Panc1 (cell line): ENCODE measurements at regions not wholly inside any gene's neighbourhood (a gene's known extent, or its start where the extent isn't known, plus 50 kb on each side); places are given as distances from the start of the nearest gene placed in this dataset.

Source experiments
- ATAC-seq: fragments of 200-7000 bp; cut with Tn5 transposase; 2 replicates; pipeline ENCODE4 v1.9.1; 2020; ENCODE audit warnings: mild to moderate bottlenecking, moderate library complexity
- BruUV-seq: library from RNA; stranded (reverse); fragments of 400-500 nt; replicated peaks from 2 replicates; lab custom pipeline; 2021; lab: Mats Ljungman, UMichigan
- CTCF ChIA-PET: fragments of 300-600 bp; sonication (Branson Sonifier 250); formaldehyde crosslinking; loops from one replicate; lab custom pipeline; 2022; ENCODE audit warnings: antibody characterized with exemption; lab: Charles Lee
- POLR2A ChIA-PET: fragments of 300-600 bp; sonication (Branson Sonifier 250); formaldehyde crosslinking; loops from one replicate; lab custom pipeline; 2022; ENCODE audit warnings: antibody characterized with exemption; lab: Charles Lee
- DNase-seq: peaks from one replicate; pipeline ENCODE4 v3.0.0-alpha.2; 2010; ENCODE audit warnings: low read depth, low spot score
- H3K27ac ChIP-seq: 2 replicates; pipeline ENCODE4 v1.5.1; 2011; ENCODE audit warnings: mild to moderate bottlenecking, low read length, inconsistent platforms
- H3K27me3 ChIP-seq: fragments of 200-500 bp; sonication (Bioruptor generic); 2 replicates; pipeline ENCODE4 v1.6.0; 2014; ENCODE audit warnings: low read length, inconsistent platforms; ENCODE audit not compliant: control insufficient read depth, insufficient read depth
- H3K36me3 ChIP-seq: fragments of 200-500 bp; sonication (Bioruptor generic); 2 replicates; pipeline ENCODE4 v1.5.1; 2014; ENCODE audit warnings: inconsistent platforms, mild to moderate bottlenecking, low read length, moderate library complexity; ENCODE audit not compliant: control insufficient read depth, insufficient read depth
- H3K4me1 ChIP-seq: 2 replicates; pipeline ENCODE4 v1.5.1; 2011; ENCODE audit warnings: inconsistent platforms, mild to moderate bottlenecking, low read length, moderate library complexity; ENCODE audit not compliant: control insufficient read depth, insufficient read depth
- H3K4me3 ChIP-seq, 2 experiments: 2 replicates each; pipeline ENCODE4 v1.5.1; 2011 to 2012; ENCODE audit warnings: low read depth in 2 of 2, low read length in 2 of 2, mild to moderate bottlenecking in 2 of 2, inconsistent platforms in 1 of 2, moderate library complexity in 1 of 2
- H3K9me3 ChIP-seq: fragments of 200-500 bp; sonication (Bioruptor generic); 2 replicates; pipeline ENCODE4 v1.5.1; 2014; ENCODE audit warnings: low read depth, mild to moderate bottlenecking, inconsistent platforms, low read length, moderate library complexity; ENCODE audit not compliant: control insufficient read depth, insufficient read depth
- CTCF ChIP-seq: fragments of 450-650 bp; IDR thresholded peaks from 2 replicates; pipeline ENCODE4 v1.5.1; 2017; ENCODE audit warnings: mild to moderate bottlenecking
- POLR2AphosphoS5 ChIP-seq: IDR thresholded peaks from 2 replicates; pipeline ENCODE4 v1.6.1; 2012; ENCODE audit warnings: mild to moderate bottlenecking, low read depth, low read length, moderate library complexity
- REST ChIP-seq, 2 experiments: IDR thresholded peaks; 2 replicates each; pipeline ENCODE4 v1.6.1; 2011 to 2012; ENCODE audit warnings: low read depth in 2 of 2, control low read depth in 1 of 2, low read length in 1 of 2, mild to moderate bottlenecking in 1 of 2, moderate library complexity in 1 of 2; ENCODE audit not compliant: insufficient read depth in 1 of 2
- SIN3A ChIP-seq: IDR thresholded peaks from 2 replicates; pipeline ENCODE4 v1.6.1; 2012; ENCODE audit warnings: low read depth, mild to moderate bottlenecking, low read length, moderate library complexity, borderline replicate concordance; ENCODE audit not compliant: insufficient read depth
- TCF7L2 ChIP-seq: IDR thresholded peaks from 2 replicates; pipeline ENCODE4 v1.6.1; 2011; ENCODE audit warnings: mild to moderate bottlenecking, low read depth, low read length, inconsistent platforms
- in situ Hi-C: cut with HindIII; loops from 2 replicates; pipeline ENCODE4 v1.10.0; 2016; ENCODE audit warnings: low sequenced_read_pairs, low pct_unique_long_range_greater_than_20kb
- intact Hi-C: fragments of 100-400 bp; cut with micrococcal nuclease; formaldehyde crosslinking; loops from one replicate; pipeline ENCODE4 v1.10.0; 2022; ENCODE audit not compliant: unreplicated experiment

DNA sequence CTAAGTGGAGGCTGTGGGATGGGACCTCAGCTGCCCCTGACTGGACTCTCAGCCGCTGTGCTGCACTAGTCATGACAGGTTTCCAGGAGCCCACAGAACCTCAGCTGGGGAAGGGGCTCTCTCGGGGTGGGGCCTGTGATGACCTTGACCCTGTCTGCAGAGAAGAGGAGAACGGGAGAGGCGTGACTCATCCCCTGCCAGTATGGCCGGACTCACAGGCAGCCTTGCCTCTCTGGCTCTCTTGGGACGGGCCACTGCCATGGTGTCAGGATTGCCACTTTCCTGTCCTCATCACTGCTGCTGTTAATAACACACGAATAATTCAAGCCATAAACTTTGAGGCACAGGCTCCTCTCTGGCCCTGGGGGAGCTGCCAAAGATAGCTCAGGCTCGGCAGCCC is 295.3 kb downstream of the UQCRFS1 start:
- TF ChIP-seq POLR2AphosphoS5 = no peak
- TF ChIP-seq TCF7L2 = no peak
- TF ChIP-seq SIN3A = no peak
- no peak for TF ChIP-seq REST (IDR thresholded peaks at IDR 0.05; ENCODE audit: insufficient read depth in 1 of 2, low read depth in 2 of 2, low read length in 1 of 2)
- no peak for TF ChIP-seq CTCF
- CTCF ChIA-PET = no interaction called here
- ATAC-seq (no peak), DNase-seq (no peak)
- Histone ChIP-seq H3K9me3 (no peaks in the 10 kb centered on the region), H3K4me1 (no peaks in the 10 kb centered on the region), H3K4me3 (no peak overlapping the region), H3K27ac (no peak overlapping the region), H3K27me3 (no peaks in the 10 kb centered on the region; the same call in 1 of the 2 replicates), H3K36me3 (no peaks in the 10 kb centered on the region)
- intact Hi-C loops = no loop called here
- in situ Hi-C loops = no loop called here
- BruUV-seq = no TSS peak
- POLR2A ChIA-PET = no interaction called here

DNA sequence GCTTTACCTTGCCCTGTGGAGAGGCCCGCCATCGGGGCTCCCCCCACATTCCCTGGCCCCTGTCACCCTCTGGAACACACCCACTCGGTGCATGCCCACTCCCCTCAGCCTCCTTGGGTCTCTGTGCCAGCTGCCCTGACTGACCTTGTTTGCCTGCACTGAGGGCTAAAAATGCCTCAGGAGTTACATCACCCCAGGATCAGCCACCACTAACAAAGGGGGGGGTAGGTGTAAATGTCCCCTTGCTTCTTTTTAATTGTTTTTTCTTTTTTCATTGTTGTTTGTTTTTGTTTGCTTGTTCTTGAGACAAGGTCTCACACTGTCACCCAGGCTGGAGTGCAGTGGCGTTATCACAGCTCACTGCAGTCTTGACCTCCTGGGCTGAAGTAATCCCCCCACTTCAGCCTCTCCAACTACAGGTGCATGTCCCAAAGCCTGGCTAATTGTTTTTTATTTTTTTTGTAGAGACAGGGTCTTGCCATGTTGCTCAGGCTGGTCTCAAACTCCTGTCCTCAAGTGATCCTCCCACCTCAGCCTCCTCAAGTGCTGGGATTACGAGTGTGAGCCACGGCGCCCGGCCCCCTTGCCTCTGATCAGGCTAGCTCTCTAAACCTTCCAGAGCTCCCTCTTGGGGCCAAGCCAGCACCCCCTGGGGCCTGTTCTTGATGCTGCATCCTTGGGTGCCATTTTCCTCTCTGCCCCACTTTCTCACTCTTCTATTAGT is 297.1 kb downstream of the UQCRFS1 start:
- in situ Hi-C loops (no loop called here), intact Hi-C loops (no loop called here)
- H3K4me3 ChIP-seq = no peak overlapping the region
- H3K36me3 ChIP-seq = no peaks in the 10 kb centered on the region
- no peak for TF ChIP-seq TCF7L2
- TF ChIP-seq CTCF = no peak
- no peak for TF ChIP-seq REST (IDR thresholded peaks at IDR 0.05; ENCODE audit: insufficient read depth in 1 of 2, low read depth in 2 of 2, low read length in 1 of 2)
- TF ChIP-seq SIN3A = no peak
- no peak for TF ChIP-seq POLR2AphosphoS5
- ChIA-PET POLR2A (no interaction called here), CTCF (no interaction called here)
- ATAC-seq = no peak
- H3K27me3 ChIP-seq = peaks cover 3% of the 10 kb centered on the region; the same call in 1 of the 2 replicates
- no peaks in the 10 kb centered on the region for H3K4me1 ChIP-seq
- no peak overlapping the region for H3K27ac ChIP-seq
- no TSS peak for BruUV-seq
- H3K9me3 ChIP-seq = no peaks in the 10 kb centered on the region
- no peak for DNase-seq
